ENCODE measurements at regions not wholly inside any gene's neighbourhood (a gene's known extent, or its start where the extent isn't known, plus 50 kb on each side); places are given as distances from the start of the nearest gene placed in this dataset.

DNA sequence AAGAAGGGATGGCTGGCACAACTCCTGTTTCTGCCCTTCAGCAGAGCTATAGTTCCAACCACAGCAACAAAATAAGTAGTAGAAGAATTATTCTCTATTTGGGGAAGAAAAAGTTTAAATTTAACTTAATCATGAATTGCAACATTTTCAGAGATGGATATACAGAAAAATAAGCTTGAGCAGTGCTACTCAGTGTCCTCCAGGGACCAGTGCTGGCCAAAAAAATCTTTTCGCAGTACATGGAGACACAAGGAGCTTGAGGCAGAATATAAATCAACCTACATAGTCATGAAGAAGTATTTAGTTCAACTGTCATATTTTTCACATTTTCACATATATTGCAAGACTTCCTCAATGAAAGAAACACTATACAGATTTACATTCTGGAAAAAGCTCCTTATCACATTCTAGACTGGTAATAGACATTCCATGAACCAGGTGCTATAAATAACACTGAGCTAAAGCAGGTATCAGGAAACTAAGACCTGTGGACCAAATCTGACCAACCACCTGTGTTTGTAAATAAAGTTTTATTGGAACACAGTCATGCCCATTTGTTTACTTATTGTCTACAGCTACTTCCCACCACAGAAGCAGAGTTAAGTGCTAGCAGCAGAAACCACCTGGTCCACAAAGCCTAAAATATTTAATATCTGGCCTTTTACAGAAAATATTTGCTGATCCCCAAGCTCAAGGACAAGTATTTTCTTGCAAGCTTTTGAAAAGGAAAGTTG lies 101.9 kb downstream of the RGS21 start:
- H3K27me3 Mint-ChIP-seq (ENCODE audit: low read depth in 3 of 3): no peaks in the 10 kb centered on the region
- H3K9ac ChIP-seq (ENCODE audit: insufficient read depth, low read length, poor library complexity, severe bottlenecking): no peak overlapping the region
- no peak overlapping the region for H3K27ac ChIP-seq (ENCODE audit: low read depth in 1 of 2, low read length in 2 of 2)
- intact Hi-C loops (cut with micrococcal nuclease): no loop called here
- no peaks in the 10 kb centered on the region for H3K79me2 ChIP-seq (ENCODE audit: insufficient read depth, low read length)
- H3K9me3 ChIP-seq (replicated peaks in 1 of 2; ENCODE audit: control insufficient read depth in 1 of 2, insufficient read depth in 1 of 2, low read length in 2 of 2): no peaks in the 10 kb centered on the region
- WGBS (ENCODE audit: insufficient coverage): no CpG with 5 or more reads among the region's 1 CpG
- H3K4me1 ChIP-seq (ENCODE audit: control insufficient read depth in 1 of 2, insufficient read depth in 2 of 2, low read length in 2 of 2): no peaks in the 10 kb centered on the region
- peaks cover 0 to 4% (median under 1%) of the 10 kb centered on the region in 7 donors for H3K9me3 Mint-ChIP-seq
- no peaks in the 10 kb centered on the region for H3K27me3 ChIP-seq (ENCODE audit: control insufficient read depth in 2 of 2, insufficient read depth in 2 of 2, low read length in 2 of 2)
- DNase-seq: no peak
- no peak overlapping the region for H3K27ac Mint-ChIP-seq
- H3K4me1 Mint-ChIP-seq: no peaks in the 10 kb centered on the region
- no peaks in the 10 kb centered on the region for H3K36me3 ChIP-seq (replicated peaks in 1 of 2; ENCODE audit: control insufficient read depth in 1 of 2, insufficient read depth in 2 of 2, low read length in 2 of 2)
- H2AFZ ChIP-seq (ENCODE audit: insufficient read depth, low read depth, low read length, poor library complexity, severe bottlenecking): no peak overlapping the region
- TF ChIP-seq, protein P1, sequence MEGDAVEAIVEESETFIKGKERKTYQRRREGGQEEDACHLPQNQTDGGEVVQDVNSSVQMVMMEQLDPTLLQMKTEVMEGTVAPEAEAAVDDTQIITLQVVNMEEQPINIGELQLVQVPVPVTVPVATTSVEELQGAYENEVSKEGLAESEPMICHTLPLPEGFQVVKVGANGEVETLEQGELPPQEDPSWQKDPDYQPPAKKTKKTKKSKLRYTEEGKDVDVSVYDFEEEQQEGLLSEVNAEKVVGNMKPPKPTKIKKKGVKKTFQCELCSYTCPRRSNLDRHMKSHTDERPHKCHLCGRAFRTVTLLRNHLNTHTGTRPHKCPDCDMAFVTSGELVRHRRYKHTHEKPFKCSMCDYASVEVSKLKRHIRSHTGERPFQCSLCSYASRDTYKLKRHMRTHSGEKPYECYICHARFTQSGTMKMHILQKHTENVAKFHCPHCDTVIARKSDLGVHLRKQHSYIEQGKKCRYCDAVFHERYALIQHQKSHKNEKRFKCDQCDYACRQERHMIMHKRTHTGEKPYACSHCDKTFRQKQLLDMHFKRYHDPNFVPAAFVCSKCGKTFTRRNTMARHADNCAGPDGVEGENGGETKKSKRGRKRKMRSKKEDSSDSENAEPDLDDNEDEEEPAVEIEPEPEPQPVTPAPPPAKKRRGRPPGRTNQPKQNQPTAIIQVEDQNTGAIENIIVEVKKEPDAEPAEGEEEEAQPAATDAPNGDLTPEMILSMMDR (IDR thresholded peaks at IDR 0.05): no peak
- H3K4me3 Mint-ChIP-seq: no peak overlapping the region
- no peak overlapping the region for H3K4me3 ChIP-seq (replicated peaks in 1 of 3; ENCODE audit: low read depth in 2 of 3, low read length in 3 of 3)
- H4K20me1 ChIP-seq (ENCODE audit: insufficient read depth, low read length): no peaks in the 10 kb centered on the region
- H3K36me3 Mint-ChIP-seq: no peaks in the 10 kb centered on the region
- no peak overlapping the region for H3K4me2 ChIP-seq (replicated peaks; ENCODE audit: extremely low read depth, low read length, poor library complexity, severe bottlenecking)

DNA sequence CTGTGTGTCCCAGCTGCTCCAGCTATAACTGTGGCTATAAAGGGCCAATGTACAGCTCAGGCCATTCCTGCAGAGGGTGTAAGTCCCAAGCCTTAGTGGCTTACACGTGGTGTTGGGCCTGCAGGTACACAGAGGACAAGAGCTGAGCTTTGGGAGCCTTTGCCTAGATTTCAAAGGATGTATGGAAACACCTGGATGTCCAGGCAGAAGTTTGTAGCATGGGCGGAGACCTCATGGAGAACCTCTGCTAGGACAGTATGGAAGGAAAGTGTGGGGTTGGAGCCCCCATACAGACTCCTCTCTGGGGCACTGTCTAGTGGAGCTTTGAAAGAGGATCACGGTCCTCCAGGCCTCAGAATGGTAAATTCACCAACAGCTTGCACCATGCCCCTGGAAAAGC lies 113.9 kb downstream of the RGS21 start:
- no peaks in the 10 kb centered on the region for H3K36me3 ChIP-seq (replicated peaks in 1 of 2; ENCODE audit: control insufficient read depth in 1 of 2, insufficient read depth in 2 of 2, low read length in 2 of 2)
- Mint-ChIP-seq H3K27ac (no peak overlapping the region), H3K27me3 (ENCODE audit: low read depth in 3 of 3) (no peaks in the 10 kb centered on the region), H3K9me3 (peaks cover 3 to 28% (median 6%) of the 10 kb centered on the region in 7 donors), H3K36me3 (no peaks in the 10 kb centered on the region), H3K4me3 (no peak overlapping the region), H3K4me1 (no peaks in the 10 kb centered on the region)
- H3K4me2 ChIP-seq (replicated peaks; ENCODE audit: extremely low read depth, low read length, poor library complexity, severe bottlenecking): no peak overlapping the region
- WGBS (ENCODE audit: insufficient coverage): 77% methylated on average over 3 of the region's 3 CpGs
- no peak overlapping the region for H3K4me3 ChIP-seq (replicated peaks in 1 of 3; ENCODE audit: low read depth in 2 of 3, low read length in 3 of 3)
- TF ChIP-seq, protein P1 (IDR thresholded peaks at IDR 0.05): no peak
- no peaks in the 10 kb centered on the region for H4K20me1 ChIP-seq (ENCODE audit: insufficient read depth, low read length)
- no peaks in the 10 kb centered on the region for H3K79me2 ChIP-seq (ENCODE audit: insufficient read depth, low read length)
- no peak overlapping the region for H3K9ac ChIP-seq (ENCODE audit: insufficient read depth, low read length, poor library complexity, severe bottlenecking)
- H3K4me1 ChIP-seq (ENCODE audit: control insufficient read depth in 1 of 2, insufficient read depth in 2 of 2, low read length in 2 of 2): no peaks in the 10 kb centered on the region
- H2AFZ ChIP-seq (ENCODE audit: insufficient read depth, low read depth, low read length, poor library complexity, severe bottlenecking): no peak overlapping the region
- intact Hi-C loops (cut with micrococcal nuclease): no loop called here
- no peak for DNase-seq
- H3K27ac ChIP-seq (ENCODE audit: low read depth in 1 of 2, low read length in 2 of 2): no peak overlapping the region
- H3K27me3 ChIP-seq (ENCODE audit: control insufficient read depth in 2 of 2, insufficient read depth in 2 of 2, low read length in 2 of 2): no peaks in the 10 kb centered on the region
- H3K9me3 ChIP-seq (replicated peaks in 1 of 2; ENCODE audit: control insufficient read depth in 1 of 2, insufficient read depth in 1 of 2, low read length in 2 of 2): peaks cover 9 to 13% of the 10 kb centered on the region in 2 donors

All from CD14-positive monocyte (primary cell).